HCT116 (cell line): ENCODE measurements at regions not wholly inside any gene's neighbourhood (a gene's known extent, or its start where the extent isn't known, plus 50 kb on each side); places are given as distances from the start of the nearest gene placed in this dataset.

Experiments
- ATAC-seq: fragments of 200-7000 bp; cut with Tn5 transposase; 2 replicates; pipeline ENCODE4 v1.9.1; 2020; ENCODE audit warnings: mild to moderate bottlenecking, moderate library complexity
- BruUV-seq: library from RNA; stranded (reverse); fragments of 400-500 nt; replicated peaks from 2 replicates; lab custom pipeline; 2021; lab: Mats Ljungman, UMichigan
- CTCF ChIA-PET: fragments of 300-600 bp; sonication (Branson Sonifier 250); formaldehyde crosslinking; loops from one replicate; lab custom pipeline; 2021; ENCODE audit warnings: antibody characterized with exemption; lab: Charles Lee
- POLR2A ChIA-PET: fragments of 300-600, 350-600 bp; sonication (Branson Sonifier 250); formaldehyde crosslinking; loops from one replicate; lab custom pipeline; 2021; ENCODE audit warnings: antibody characterized with exemption; lab: Charles Lee
- RAD21 ChIA-PET, 2 experiments: fragments of 300-600 bp; sonication (Branson Sonifier 250); formaldehyde crosslinking; loops; one replicate each; lab custom pipeline; 2023; ENCODE audit warnings: low total read pairs in 2 of 2; ENCODE audit not compliant: uncharacterized antibody in 2 of 2, unreplicated experiment in 2 of 2, low non-redundant PET in 1 of 2; lab: Charles Lee
- DNase-seq: peaks from one replicate; pipeline ENCODE4 v3.0.0-alpha.2; 2010; ENCODE audit warnings: low read depth, low spot score
- H2AFZ ChIP-seq: fragments of 200-600 bp; shearing (Covaris generic), sonication (generic); 2 replicates; pipeline ENCODE4 v1.6.1; 2017; ENCODE audit warnings: low read depth, mixed run types, mixed read lengths, antibody characterized with exemption, low read length; ENCODE audit not compliant: poor library complexity, severe bottlenecking
- H3K27ac ChIP-seq: 2 replicates; pipeline ENCODE4 v1.5.1; 2012; ENCODE audit warnings: low read depth, low read length
- H3K27me3 ChIP-seq: fragments of 200-600 bp; sonication (generic); 2 replicates; pipeline ENCODE4 v1.6.1; 2016; ENCODE audit warnings: mixed run types, low read length, mixed read lengths; ENCODE audit not compliant: insufficient read depth
- H3K36me3 ChIP-seq, 2 experiments: fragments of 200-500 bp in 1 of 2; fragments of 200-600 bp in 1 of 2; sonication (Bioruptor generic) in 1 of 2; sonication (generic) in 1 of 2; 2 replicates each; pipeline versions ENCODE4 v1.5.1 to v1.6.1; 2014 to 2016; ENCODE audit warnings: low read length in 2 of 2, inconsistent platforms in 1 of 2, mixed read lengths in 1 of 2, mixed run types in 1 of 2; ENCODE audit not compliant: insufficient read depth in 2 of 2, control insufficient read depth in 1 of 2
- H3K4me1 ChIP-seq, 2 experiments: fragments of 200-600 bp in 1 of 2; sonication (generic) in 1 of 2; 2 replicates each; pipeline versions ENCODE4 v1.5.1 to v1.6.1; 2012 to 2017; ENCODE audit warnings: low read length in 2 of 2, inconsistent platforms in 1 of 2, mild to moderate bottlenecking in 1 of 2, mixed read lengths in 1 of 2, mixed run types in 1 of 2, moderate library complexity in 1 of 2; ENCODE audit not compliant: insufficient read depth in 2 of 2, control insufficient read depth in 1 of 2
- H3K4me2 ChIP-seq: fragments of 200-600 bp; sonication (generic); 2 replicates; pipeline ENCODE4 v1.6.1; 2017; ENCODE audit warnings: mixed run types, low read length, mixed read lengths
- H3K4me3 ChIP-seq, 2 experiments: fragments of 200-600 bp in 1 of 2; sonication (generic) in 1 of 2; replicated peaks in 1 of 2; 2 replicates each; pipeline ENCODE4 v1.5.1; 2011 to 2016; ENCODE audit warnings: low read length in 2 of 2, control low read depth in 1 of 2, low read depth in 1 of 2, mild to moderate bottlenecking in 1 of 2, mixed read lengths in 1 of 2, mixed run types in 1 of 2
- H3K79me2 ChIP-seq: fragments of 200-600 bp; sonication (generic); 2 replicates; pipeline ENCODE4 v1.6.1; 2017; ENCODE audit warnings: mild to moderate bottlenecking, mixed run types, low read length, moderate library complexity, mixed read lengths; ENCODE audit not compliant: insufficient read depth
- H3K9ac ChIP-seq: fragments of 200-600 bp; sonication (generic); 2 replicates; pipeline ENCODE4 v1.6.1; 2016; ENCODE audit warnings: low read length, mixed read lengths
- H3K9me2 ChIP-seq: fragments of 200-600 bp; sonication (generic), shearing (Covaris generic); 2 replicates; pipeline ENCODE4 v1.6.1; 2017; ENCODE audit warnings: mixed run types, mild to moderate bottlenecking, moderate library complexity; ENCODE audit not compliant: insufficient read depth
- H3K9me3 ChIP-seq, 2 experiments: fragments of 200-500 bp in 1 of 2; fragments of 200-600 bp in 1 of 2; sonication (Bioruptor generic) in 1 of 2; sonication (generic) in 1 of 2; 2 replicates each; pipeline ENCODE4 v1.6.1; 2014 to 2017; ENCODE audit warnings: low read length in 2 of 2, mixed read lengths in 2 of 2, inconsistent platforms in 1 of 2, low read depth in 1 of 2, mild to moderate bottlenecking in 1 of 2, mixed run types in 1 of 2, moderate library complexity in 1 of 2; ENCODE audit not compliant: control insufficient read depth in 1 of 2, insufficient read depth in 1 of 2
- H4K20me1 ChIP-seq: fragments of 200-600 bp; sonication (generic), shearing (Covaris generic); 2 replicates; pipeline ENCODE4 v1.6.1; 2017; ENCODE audit warnings: mixed run types, mild to moderate bottlenecking, moderate library complexity; ENCODE audit not compliant: insufficient read depth
- ATF3 ChIP-seq: IDR thresholded peaks from 2 replicates; pipeline ENCODE4 v1.6.1; 2012
- CBX3 ChIP-seq: IDR thresholded peaks from 2 replicates; pipeline ENCODE4 v1.6.1; 2012; ENCODE audit warnings: low read depth
- CEBPB ChIP-seq: IDR thresholded peaks from 2 replicates; pipeline ENCODE4 v1.6.1; 2012; ENCODE audit warnings: low read depth
- CTCF ChIP-seq, 3 experiments: fragments of 200-600 bp in 1 of 3; sonication (generic) in 1 of 3; IDR thresholded peaks in 2 of 3; conservative IDR thresholded peaks in 1 of 3; 2 replicates each; pipeline ENCODE4 v1.5.1; 2012 to 2017; ENCODE audit warnings: low read depth in 2 of 3, low read length in 2 of 3, antibody characterized with exemption in 1 of 3, borderline replicate concordance in 1 of 3, control low read depth in 1 of 3, mild to moderate bottlenecking in 1 of 3, mixed read lengths in 1 of 3, mixed run types in 1 of 3, moderate library complexity in 1 of 3; ENCODE audit not compliant: insufficient read depth in 1 of 3
- EGR1 ChIP-seq: IDR thresholded peaks from 2 replicates; pipeline ENCODE4 v1.6.1; 2012; ENCODE audit warnings: low read depth
- EZH2 ChIP-seq: fragments of 200-600 bp; sonication (generic); IDR thresholded peaks from 2 replicates; pipeline ENCODE4 v1.6.1; 2017; ENCODE audit warnings: antibody characterized with exemption, mixed run types
- EZH2phosphoT487 ChIP-seq: fragments of 200-600 bp; IDR thresholded peaks from 2 replicates; pipeline ENCODE4 v1.6.1; 2018; ENCODE audit warnings: antibody characterized with exemption, borderline replicate concordance
- FOSL1 ChIP-seq: IDR thresholded peaks from 2 replicates; pipeline ENCODE4 v1.6.1; 2012; ENCODE audit warnings: low read depth
- POLR2A ChIP-seq: IDR thresholded peaks from 2 replicates; pipeline ENCODE4 v1.7.0; 2011; ENCODE audit warnings: borderline replicate concordance; ENCODE audit not compliant: insufficient read depth, insufficient read length; ENCODE audit errors: extremely low read depth
- POLR2AphosphoS5 ChIP-seq: IDR thresholded peaks from 2 replicates; pipeline ENCODE4 v1.6.1; 2011; ENCODE audit warnings: mild to moderate bottlenecking, low read depth, low read length, moderate library complexity
- RAD21 ChIP-seq: IDR thresholded peaks from 2 replicates; pipeline ENCODE4 v1.6.1; 2012; ENCODE audit warnings: low read depth, mild to moderate bottlenecking
- REST ChIP-seq: IDR thresholded peaks from 2 replicates; pipeline ENCODE4 v1.6.1; 2012; ENCODE audit warnings: low read depth
- SIN3A ChIP-seq: IDR thresholded peaks from 2 replicates; pipeline ENCODE4 v1.6.1; 2012; ENCODE audit warnings: low read depth
- SRF ChIP-seq: IDR thresholded peaks from 2 replicates; pipeline ENCODE4 v1.6.1; 2012; ENCODE audit warnings: low read depth
- TCF7L2 ChIP-seq: IDR thresholded peaks from 2 replicates; pipeline ENCODE4 v1.7.0; 2011; ENCODE audit warnings: borderline replicate concordance, inconsistent platforms; ENCODE audit not compliant: insufficient read depth, insufficient read length; ENCODE audit errors: extremely low read depth
- YY1 ChIP-seq: IDR thresholded peaks from 2 replicates; pipeline ENCODE4 v1.6.1; 2011; ENCODE audit warnings: low read length, low read depth, moderate library complexity, mild to moderate bottlenecking; ENCODE audit not compliant: insufficient replicate concordance; ENCODE audit errors: extremely low read depth
- ZFX ChIP-seq: fragments of 450-650 bp; IDR thresholded peaks from 2 replicates; pipeline ENCODE4 v1.6.1; 2017
- ZNF274 ChIP-seq: fragments of 200-500 bp; sonication (Bioruptor generic); IDR thresholded peaks from 2 replicates; pipeline ENCODE4 v1.6.1; 2014; ENCODE audit warnings: mild to moderate bottlenecking, low read depth, low read length, inconsistent platforms
- intact Hi-C: fragments of 100-400 bp; cut with micrococcal nuclease; formaldehyde crosslinking; loops from 2 replicates; pipeline ENCODE4 v1.10.0; 2022

GRCh38 chr1:213690341-213690917 lies 297.3 kb upstream of the PROX1 start:
- Histone ChIP-seq H3K36me3 (no peaks in the 10 kb centered on the region), H3K27ac (no peak overlapping the region), H3K9me2 (no peaks in the 10 kb centered on the region), H3K4me3 (no peak overlapping the region), H2AFZ (no peak overlapping the region), H4K20me1 (no peaks in the 10 kb centered on the region), H3K9me3 (no peaks in the 10 kb centered on the region), H3K4me2 (no peak overlapping the region), H3K9ac (no peak overlapping the region), H3K79me2 (no peaks in the 10 kb centered on the region), H3K27me3 (no peaks in the 10 kb centered on the region), H3K4me1 (no peaks in the 10 kb centered on the region)
- POLR2A ChIA-PET: no interaction called here
- intact Hi-C loops: no loop called here
- BruUV-seq: no TSS peak
- TF ChIP-seq FOSL1 (no peak), ATF3 (no peak), POLR2AphosphoS5 (no peak), EZH2phosphoT487 (no peak), ZNF274 (no peak), CEBPB (no peak), SIN3A (no peak), CTCF (IDR thresholded peaks at IDR 0.05 in 2 of 3, conservative IDR thresholded peaks at IDR 0.05 in 1 of 3; ENCODE audit: borderline replicate concordance in 1 of 3, insufficient read depth in 1 of 3, low read depth in 2 of 3, low read length in 2 of 3) (no peak), SRF (no peak), EGR1 (no peak), ZFX (no peak), TCF7L2 (no peak), RAD21 (no peak), REST (no peak), YY1 (no peak), CBX3 (no peak), POLR2A (no peak), EZH2 (no peak)
- ATAC-seq (no peak), DNase-seq (no peak)
- CTCF ChIA-PET: no interaction called here
- RAD21 ChIA-PET: no interaction called here
